Natural killer cell (primary cell): ENCODE measurements at regions not wholly inside any gene's neighbourhood (a gene's known extent, or its start where the extent isn't known, plus 50 kb on each side); places are given as distances from the start of the nearest gene placed in this dataset.

Experiments used
- ATAC-seq, 3 donors: fragments of 150-1000 bp in 2 of 3; fragments of 200-7000 bp in 1 of 3; cut with Tn5 transposase; 1 replicate in 1 of 3; 2 replicates in 2 of 3; pipeline ENCODE4 v1.10.0; 2021; ENCODE audit warnings: mild to moderate bottlenecking in 2 of 3, moderate library complexity in 2 of 3
- DNase-seq, 2 donors: peaks; one replicate each; pipeline versions ENCODE4 v3.0.0 to v3.0.0-alpha.2; 2013 to 2021; ENCODE audit warnings: mixed read lengths in 1 of 2
- H3K27ac ChIP-seq: one replicate; pipeline ENCODE4 v1.5.1; 2013; ENCODE audit warnings: mild to moderate bottlenecking, low read length
- H3K27me3 ChIP-seq: one replicate; pipeline ENCODE4 v1.6.1; 2013; ENCODE audit warnings: low read length; ENCODE audit not compliant: control insufficient read depth, insufficient read depth
- H3K36me3 ChIP-seq: one replicate; pipeline ENCODE4 v1.6.1; 2013; ENCODE audit warnings: low read length; ENCODE audit not compliant: control insufficient read depth, insufficient read depth
- H3K4me1 ChIP-seq: one replicate; pipeline ENCODE4 v1.6.1; 2013; ENCODE audit warnings: low read length; ENCODE audit not compliant: control insufficient read depth, insufficient read depth
- H3K4me3 ChIP-seq: one replicate; pipeline ENCODE4 v1.5.1; 2013; ENCODE audit warnings: low read length
- H3K9me3 ChIP-seq: one replicate; pipeline ENCODE4 v1.6.1; 2013; ENCODE audit warnings: low read length; ENCODE audit not compliant: control insufficient read depth, insufficient read depth
- H3K27ac Mint-ChIP-seq, 2 donors: one replicate each; pipeline ENCODE4 v1.8.0; 2022; ENCODE audit warnings: mild to moderate bottlenecking in 2 of 2, mixed read lengths in 2 of 2, moderate library complexity in 1 of 2
- H3K27me3 Mint-ChIP-seq, 2 donors: one replicate each; pipeline ENCODE4 v1.8.0; 2022; ENCODE audit warnings: low read depth in 2 of 2, mixed read lengths in 2 of 2
- H3K36me3 Mint-ChIP-seq: one replicate; pipeline ENCODE4 v1.8.0; 2022; ENCODE audit warnings: mixed read lengths
- H3K4me1 Mint-ChIP-seq, 2 donors: one replicate each; pipeline ENCODE4 v1.8.0; 2022; ENCODE audit warnings: mixed read lengths in 2 of 2
- H3K4me3 Mint-ChIP-seq: one replicate; pipeline ENCODE4 v1.8.0; 2022; ENCODE audit warnings: mild to moderate bottlenecking, moderate library complexity, mixed read lengths
- H3K9me3 Mint-ChIP-seq, 2 donors: one replicate each; pipeline ENCODE4 v1.8.0; 2022; ENCODE audit warnings: mixed read lengths in 2 of 2
- CTCF ChIP-seq: fragments of 200-600 bp; IDR thresholded peaks from one replicate; pipeline ENCODE4 v1.8.0; 2022; ENCODE audit warnings: antibody characterized with exemption
- WGBS: methylation state at CpG from one replicate; pipeline ENCODE4 v1.1.7; 2013; ENCODE audit warnings: missing lambda C conversion rate; ENCODE audit not compliant: insufficient coverage; 5-methylcytosine and 5-hydroxymethylcytosine counted together
- intact Hi-C: fragments of 100-400 bp; cut with micrococcal nuclease; formaldehyde crosslinking; loops from one replicate; pipeline ENCODE4 v1.14.2; 2022

GRCh38 chr1:221850470-221851187 is 108.7 kb upstream of the DUSP10 start:
- no peaks in the 10 kb centered on the region for H3K9me3 ChIP-seq
- WGBS, result 97% methylated on average over 7 of the region's 8 CpGs
- H3K36me3 Mint-ChIP-seq, result no peaks in the 10 kb centered on the region
- H3K27ac Mint-ChIP-seq, result no peak overlapping the region
- no peaks in the 10 kb centered on the region for H3K27me3 ChIP-seq
- no peak for ATAC-seq
- no peaks in the 10 kb centered on the region for H3K9me3 Mint-ChIP-seq
- H3K27me3 Mint-ChIP-seq, result peaks cover 0 to 3% of the 10 kb centered on the region in 2 donors
- H3K4me3 ChIP-seq, result no peak overlapping the region
- H3K4me1 Mint-ChIP-seq, result no peaks in the 10 kb centered on the region
- H3K4me1 ChIP-seq, result no peaks in the 10 kb centered on the region
- no peak for TF ChIP-seq CTCF
- no peak overlapping the region for H3K4me3 Mint-ChIP-seq
- H3K36me3 ChIP-seq, result no peaks in the 10 kb centered on the region
- intact Hi-C loops, result no loop called here
- no peak overlapping the region for H3K27ac ChIP-seq
- no peak for DNase-seq

- no peak for TF ChIP-seq CTCF
- WGBS, result 100% methylated on average over 1 of the region's 2 CpGs
- no peaks in the 10 kb centered on the region for H3K27me3 ChIP-seq
- H3K36me3 ChIP-seq, result no peaks in the 10 kb centered on the region
- Mint-ChIP-seq H3K27me3 (peaks cover 0 to 3% of the 10 kb centered on the region in 2 donors), H3K4me3 (no peak overlapping the region), H3K36me3 (no peaks in the 10 kb centered on the region), H3K9me3 (no peaks in the 10 kb centered on the region), H3K27ac (no peak overlapping the region), H3K4me1 (no peaks in the 10 kb centered on the region)
- intact Hi-C loops, result no loop called here
- H3K4me3 ChIP-seq, result no peak overlapping the region
- no peaks in the 10 kb centered on the region for H3K9me3 ChIP-seq
- ATAC-seq (no peak), DNase-seq (no peak)
- H3K4me1 ChIP-seq, result no peaks in the 10 kb centered on the region
- no peak overlapping the region for H3K27ac ChIP-seq
Observed at GRCh38 chr1:221849897-221850296, 108.0 kb upstream of the DUSP10 start.

DNA sequence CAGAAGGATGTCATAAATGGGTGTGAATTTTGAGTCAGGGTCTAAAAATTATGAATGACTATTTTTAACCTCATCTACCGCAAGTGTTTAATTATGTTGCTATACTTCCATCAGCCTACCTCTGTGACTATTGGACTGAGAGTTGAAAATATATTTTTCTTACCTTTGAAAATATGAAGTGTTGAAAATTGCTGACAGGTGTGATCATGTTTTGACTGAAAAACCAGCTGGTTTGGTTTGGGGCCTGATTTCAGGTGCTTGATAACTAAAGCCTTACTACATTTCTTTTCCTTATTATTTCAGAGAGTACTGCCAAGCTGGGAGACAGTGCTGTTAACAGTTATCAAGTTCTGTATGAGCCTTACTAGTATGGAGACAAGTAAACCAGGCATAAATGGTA is 107.2 kb upstream of the DUSP10 start:
- H3K36me3 Mint-ChIP-seq, result no peaks in the 10 kb centered on the region
- no CpG with 5 or more reads among the region's 1 CpG for WGBS

More for the DNA sequence above, 107.2 kb upstream of the DUSP10 start:
- H3K27ac ChIP-seq, result no peak overlapping the region
- TF ChIP-seq CTCF, result no peak
- H3K36me3 ChIP-seq, result no peaks in the 10 kb centered on the region
- H3K27ac Mint-ChIP-seq, result no peak overlapping the region
- no peak for ATAC-seq
- H3K27me3 ChIP-seq, result no peaks in the 10 kb centered on the region
- H3K4me3 ChIP-seq, result no peak overlapping the region
- no peaks in the 10 kb centered on the region for H3K4me1 Mint-ChIP-seq
- intact Hi-C loops, result no loop called here
- no peak for DNase-seq
- H3K4me3 Mint-ChIP-seq, result no peak overlapping the region
- peaks cover 0 to 3% of the 10 kb centered on the region in 2 donors for H3K27me3 Mint-ChIP-seq
- H3K9me3 ChIP-seq, result no peaks in the 10 kb centered on the region
- H3K4me1 ChIP-seq, result no peaks in the 10 kb centered on the region
- no peaks in the 10 kb centered on the region for H3K9me3 Mint-ChIP-seq
